Endothelial cell of umbilical vein (primary cell): ENCODE measurements at regions not wholly inside any gene's neighbourhood (a gene's known extent, or its start where the extent isn't known, plus 50 kb on each side); places are given as distances from the start of the nearest gene placed in this dataset.

ENCODE experiments used
- CTCF ChIP-seq, 2 donors: IDR thresholded peaks; 1 replicate in 1 of 2; 2 replicates in 1 of 2; pipeline ENCODE4 v1.5.1; 2011; ENCODE audit warnings: low read length in 2 of 2, mild to moderate bottlenecking in 2 of 2, moderate library complexity in 2 of 2, control low read depth in 1 of 2, inconsistent platforms in 1 of 2, low read depth in 1 of 2; ENCODE audit not compliant: insufficient read depth in 1 of 2; ENCODE audit errors: extremely low read depth in 1 of 2
- EZH2 ChIP-seq: IDR thresholded peaks from 2 replicates; pipeline ENCODE4 v1.6.1; 2012; ENCODE audit warnings: borderline replicate concordance, low read depth, mild to moderate bottlenecking, moderate library complexity, low read length, inconsistent platforms; ENCODE audit not compliant: severe bottlenecking
- POLR2A ChIP-seq: IDR thresholded peaks from 2 replicates; pipeline ENCODE4 v1.6.1; 2012; ENCODE audit warnings: low read depth, mild to moderate bottlenecking, control low read depth, low read length

GRCh38 chr6:121765060-121765459, 329.6 kb downstream of the GJA1 start:
- TF ChIP-seq CTCF (IDR thresholded peaks at IDR 0.05; ENCODE audit: extremely low read depth in 1 of 2, insufficient read depth in 1 of 2, low read depth in 1 of 2, low read length in 2 of 2) (no peak), POLR2A (no peak), EZH2 (no peak)
